Ovary (tissue), 3 donors: ENCODE measurements at regions not wholly inside any gene's neighbourhood (a gene's known extent, or its start where the extent isn't known, plus 50 kb on each side); places are given as distances from the start of the nearest gene placed in this dataset.

ENCODE experiments used
- CTCF ChIP-seq, 3 donors: fragments of 450-650 bp in 2 of 3; fragments of 200-600 bp in 1 of 3; IDR thresholded peaks; one replicate each; pipeline versions ENCODE4 v1.5.1 to v1.8.0; 2016 to 2022; ENCODE audit warnings: antibody characterized with exemption in 3 of 3, mild to moderate bottlenecking in 1 of 3
- EP300 ChIP-seq: sonication (generic); formaldehyde crosslinking; IDR thresholded peaks from one replicate; pipeline ENCODE4 v1.6.1; 2017; ENCODE audit warnings: antibody characterized with exemption
- POLR2A ChIP-seq: fragments of 450-650 bp; IDR thresholded peaks from one replicate; pipeline ENCODE4 v1.6.1; 2017; ENCODE audit warnings: antibody characterized with exemption, mild to moderate bottlenecking, moderate library complexity
- donor health status: DM: no; HTN: no; CAD: no.

DNA sequence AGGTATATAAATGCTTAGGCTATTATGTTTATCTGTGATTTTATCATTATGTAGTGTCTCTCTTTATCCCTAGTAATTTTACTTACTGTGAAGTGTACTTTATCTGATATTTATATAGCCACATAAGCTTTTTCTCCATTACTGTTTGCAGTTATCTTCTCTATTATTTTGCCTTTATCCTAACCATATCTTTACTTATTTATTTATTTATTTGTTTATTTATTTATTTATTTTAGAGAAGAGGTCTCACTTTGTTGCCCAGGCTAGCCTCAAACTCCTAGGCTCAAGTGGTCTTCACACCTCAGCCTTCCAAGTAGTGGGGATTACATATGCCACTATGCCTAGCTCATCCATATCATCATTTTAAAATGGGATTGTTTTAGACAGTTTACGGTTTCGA lies 331.8 kb downstream of the C7orf25 start:
- TF ChIP-seq CTCF (IDR thresholded peaks at IDR 0.05): no peak
- TF ChIP-seq POLR2A: no peak
- no peak for TF ChIP-seq EP300
